HG03060 (cell line): ENCODE measurements at regions not wholly inside any gene's neighbourhood (a gene's known extent, or its start where the extent isn't known, plus 50 kb on each side); places are given as distances from the start of the nearest gene placed in this dataset.
"Not testable (repeated sequence)": the region's sequence is repeated elsewhere in the genome, so short reads cannot be mapped to it uniquely, and the experiment has no call there.

Experiments used
- ATAC-seq: cut with Tn5 transposase; IDR thresholded peaks from one replicate; pipeline ENCODE4 v1.9.1; 2021; ENCODE audit warnings: low read depth, moderate number of reproducible peaks; ENCODE audit not compliant: unreplicated experiment

GRCh38 chr6:17013701-17014100 is 88.1 kb upstream of the STMND1 start:
- ATAC-seq: no peak

DNA sequence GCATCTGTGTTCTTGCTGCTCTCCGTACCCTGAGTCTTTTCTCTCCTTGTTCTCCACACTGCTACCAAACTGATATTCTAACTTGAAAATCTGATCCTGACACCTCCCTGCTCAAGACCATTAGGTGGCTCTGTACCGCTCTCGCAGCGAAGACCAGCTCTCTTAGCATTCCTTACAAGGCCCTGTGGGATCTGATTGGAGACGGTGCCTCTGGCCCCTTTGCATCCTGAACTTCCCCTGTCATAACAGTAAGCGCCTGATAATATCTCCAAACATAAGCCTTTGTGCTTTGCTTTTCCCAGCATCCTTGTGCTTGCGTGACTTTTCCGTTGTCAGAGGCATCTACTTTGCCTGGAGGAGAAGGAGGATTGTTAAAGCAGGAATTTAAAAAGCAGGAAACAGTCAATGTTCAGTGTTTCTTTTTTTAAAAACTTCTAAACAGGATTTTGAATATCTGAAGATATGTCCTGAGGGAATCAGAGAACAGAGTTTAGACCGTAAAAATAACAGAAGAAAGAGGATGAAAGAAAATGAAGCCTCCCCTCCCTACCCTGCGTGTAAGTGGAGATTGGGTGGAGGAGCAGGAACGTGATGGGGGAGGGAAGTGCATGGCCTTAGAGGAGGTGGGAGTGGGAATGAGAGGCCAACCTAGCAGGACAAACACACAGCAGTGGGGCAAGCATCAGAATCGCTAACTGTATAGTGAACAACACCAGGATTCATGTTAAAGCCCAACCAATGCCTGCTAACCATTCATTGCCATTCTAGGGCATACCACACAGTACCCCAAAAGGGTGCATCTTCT is 89.2 kb upstream of the STMND1 start:
- ATAC-seq: no peak

DNA sequence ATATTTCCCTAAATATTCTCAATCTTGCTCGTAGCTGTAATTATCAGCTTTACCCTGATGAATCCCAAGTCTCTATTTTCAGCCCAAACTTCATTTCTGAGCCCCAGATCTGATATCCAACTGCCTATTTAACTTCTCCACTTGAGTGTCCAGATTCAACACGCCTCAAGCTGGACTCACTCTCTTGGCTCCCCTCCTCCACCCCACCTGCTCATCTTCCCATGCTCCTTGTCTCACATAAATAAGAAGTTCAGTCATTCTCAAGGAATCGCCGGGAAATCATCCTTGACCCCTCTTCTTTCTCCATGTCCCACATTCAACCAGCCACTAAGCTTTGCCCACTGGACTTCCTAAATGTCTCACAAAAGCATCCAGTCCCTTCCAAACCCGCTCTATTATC is 89.9 kb upstream of the STMND1 start:
- ATAC-seq: no peak

DNA sequence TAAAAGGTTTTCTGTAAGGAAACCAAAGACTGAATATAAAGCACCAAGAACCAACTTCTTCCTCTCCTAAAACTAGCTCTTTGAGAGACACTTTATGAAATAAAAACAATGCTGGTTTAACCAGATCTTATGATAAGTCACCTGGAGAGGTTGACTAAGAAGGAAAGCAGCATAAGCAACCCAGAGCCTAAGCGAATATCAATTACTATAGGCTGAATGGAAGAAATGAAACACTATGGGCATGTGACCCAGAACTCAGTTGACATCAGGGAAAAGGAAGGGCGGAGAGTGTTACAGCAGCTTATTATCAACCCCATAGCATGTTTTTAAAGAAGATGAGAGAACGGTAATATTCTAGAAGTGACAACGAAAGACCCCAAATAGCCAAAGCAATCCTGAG is 94.1 kb upstream of the STMND1 start:
- ATAC-seq: no peak

DNA sequence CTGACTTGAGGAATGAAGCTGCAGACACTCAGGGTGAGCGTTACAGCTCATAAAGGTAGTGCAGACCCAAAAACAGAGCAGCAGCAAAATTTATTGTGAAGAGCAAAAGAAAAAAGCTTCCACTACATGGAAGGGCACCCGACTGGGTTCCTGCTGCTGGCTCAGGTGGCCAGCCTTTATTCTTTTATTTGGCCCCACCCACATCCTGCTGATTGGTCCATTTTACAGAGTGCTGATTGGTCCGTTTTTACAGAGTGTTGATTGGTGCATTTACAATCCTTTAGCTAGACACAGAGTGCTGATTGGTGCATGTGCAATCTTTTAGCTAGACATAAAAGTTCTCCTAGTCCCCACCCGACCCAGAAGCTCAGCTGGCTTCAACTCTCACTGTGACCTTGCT is 95.3 kb upstream of the STMND1 start:
- ATAC-seq: no peak

GRCh38 chr6:17004269-17004668 is 97.6 kb upstream of the STMND1 start:
- no peak for ATAC-seq

GRCh38 chr6:17002123-17002522 is 99.7 kb upstream of the STMND1 start:
- ATAC-seq: no peak

DNA sequence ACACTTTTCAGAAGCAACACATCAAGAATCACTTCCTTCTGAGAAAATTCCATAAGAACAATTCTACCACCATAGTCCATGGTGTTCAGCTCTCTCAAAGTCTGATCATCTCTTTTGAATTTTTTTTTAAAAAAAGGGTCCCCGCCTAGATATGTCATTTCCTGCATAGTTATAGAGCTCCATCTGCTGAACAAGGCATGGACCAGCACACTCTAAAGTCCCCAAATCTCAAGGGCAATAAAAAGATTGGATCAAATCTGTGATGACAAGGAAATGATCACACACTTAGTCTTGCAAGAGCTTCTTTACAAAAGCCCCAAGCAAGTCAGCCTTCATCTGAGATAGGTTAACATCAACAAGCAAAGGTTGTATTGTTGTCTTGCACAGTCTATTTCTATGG is 100.7 kb upstream of the STMND1 start:
- no peak for ATAC-seq

- no peak for ATAC-seq
Measured at GRCh38 chr6:16999491-17000436, 102.1 kb upstream of the STMND1 start.

- no peak for ATAC-seq
Measured at GRCh38 chr6:16998461-16998860, 103.4 kb upstream of the STMND1 start.

GRCh38 chr6:16995511-16996250 is 106.2 kb upstream of the STMND1 start:
- no peak for ATAC-seq

GRCh38 chr6:16993396-16993795 is 108.5 kb upstream of the STMND1 start:
- ATAC-seq: no peak

DNA sequence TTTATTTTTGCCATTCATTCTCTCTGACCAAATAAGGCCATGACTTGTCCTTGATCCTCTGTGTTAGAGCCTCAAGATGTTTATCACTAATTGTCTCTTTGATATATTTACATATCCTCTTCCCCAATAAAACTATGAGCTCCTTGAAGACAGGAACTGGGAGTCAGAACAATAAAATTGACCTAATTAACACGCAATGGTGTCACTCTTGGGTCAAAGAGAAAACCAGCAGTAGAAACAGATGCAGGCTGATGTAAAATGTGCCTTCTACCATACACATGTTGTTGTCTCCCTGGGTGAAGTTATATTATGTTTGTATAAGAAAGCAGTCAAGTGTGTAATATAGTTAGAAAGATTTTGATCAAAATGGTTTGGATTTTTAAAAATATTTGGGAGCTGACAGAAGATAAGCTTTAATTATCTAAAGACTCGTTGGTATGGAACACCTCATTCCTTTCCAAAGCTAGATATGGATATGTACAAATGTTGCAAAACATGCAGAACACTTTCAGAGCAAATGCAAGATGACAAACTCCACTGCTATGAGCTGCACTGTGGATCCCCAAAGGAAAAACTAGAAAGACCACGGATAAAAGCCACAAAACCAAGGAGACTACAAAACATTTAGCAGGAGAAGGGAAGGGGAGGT is 109.7 kb upstream of the STMND1 start:
- ATAC-seq: no peak

DNA sequence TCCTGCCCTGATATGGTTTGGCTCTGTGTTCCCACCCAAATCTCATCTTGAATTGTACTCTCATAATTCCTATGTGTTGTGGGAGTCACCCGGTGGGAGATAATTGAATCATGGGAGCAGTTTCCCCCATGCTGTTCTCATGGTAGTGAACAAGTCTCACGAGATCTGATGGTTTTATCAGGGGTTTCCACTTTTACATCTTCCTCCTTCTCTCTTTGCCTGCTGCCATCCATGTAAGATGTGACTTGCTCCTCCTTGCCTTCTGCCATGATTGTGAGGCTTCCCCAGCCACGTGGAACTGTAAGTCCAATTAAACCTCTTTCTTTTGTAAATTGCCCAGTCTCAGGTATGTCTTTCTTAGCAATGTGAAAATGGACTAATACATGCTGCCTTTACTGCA is 111.9 kb upstream of the STMND1 start:
- ATAC-seq: not testable (repeated sequence)

DNA sequence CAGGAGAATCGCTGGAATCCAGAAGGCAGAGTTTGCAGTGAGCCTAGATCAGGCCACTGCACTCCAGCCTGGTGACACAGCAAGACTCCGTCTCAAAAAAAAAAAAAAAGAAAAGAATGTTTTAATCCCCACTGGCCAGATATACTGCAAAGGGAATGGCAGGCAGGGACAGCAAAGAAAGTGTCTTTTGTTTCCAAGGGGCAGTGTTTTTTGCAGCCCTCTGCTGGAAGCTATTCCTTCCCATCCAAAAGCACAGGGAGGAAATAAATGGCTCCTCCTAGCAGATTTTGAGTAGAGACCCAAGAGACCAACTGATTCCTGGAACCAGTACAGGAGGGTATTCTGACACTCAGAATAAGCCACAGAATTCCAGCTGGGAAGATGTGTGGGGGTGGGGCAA is 112.5 kb upstream of the STMND1 start:
- no peak for ATAC-seq

GRCh38 chr6:16987996-16988395 is 113.9 kb upstream of the STMND1 start:
- no peak for ATAC-seq

GRCh38 chr6:16985513-16986284 is 116.2 kb upstream of the STMND1 start:
- ATAC-seq: no peak

DNA sequence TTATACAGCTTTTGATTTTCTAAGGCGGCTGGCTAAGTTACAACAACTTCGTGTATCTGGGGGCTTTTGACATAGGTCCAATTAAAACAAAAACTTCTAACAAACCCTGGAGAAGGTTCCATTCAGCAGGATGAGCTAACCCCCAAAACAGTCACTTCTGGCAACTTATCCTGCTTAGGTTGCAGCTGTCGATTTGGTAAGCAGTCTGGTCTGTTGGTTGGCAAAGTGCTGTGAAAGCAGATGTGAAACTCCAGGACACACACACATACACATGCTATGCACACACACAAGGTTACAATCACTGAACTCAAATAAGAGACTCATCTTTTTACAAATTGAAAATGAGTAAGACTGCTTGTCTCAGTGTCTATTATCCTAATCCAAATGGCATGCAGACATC is 119.0 kb upstream of the STMND1 start:
- ATAC-seq: no peak

GRCh38 chr6:16979677-16980370 is 122.0 kb upstream of the STMND1 start:
- ATAC-seq: no peak
